BJ (cell line): ENCODE measurements at regions not wholly inside any gene's neighbourhood (a gene's known extent, or its start where the extent isn't known, plus 50 kb on each side); places are given as distances from the start of the nearest gene placed in this dataset.
"Not testable (repeated sequence)": the region's sequence is repeated elsewhere in the genome, so short reads cannot be mapped to it uniquely, and the experiment has no call there.

Experiments
- CTCF ChIA-PET: fragments of 350-600 bp; formaldehyde crosslinking; extraction: SDS; loops from one replicate; lab custom pipeline; 2021; ENCODE audit warnings: antibody characterized with exemption, inconsistent platforms; lab: Yijun Ruan, JAX
- POLR2A ChIA-PET: fragments of 300-600 bp; sonication (Branson Sonifier 250); formaldehyde crosslinking; extraction: SDS; loops from one replicate; lab custom pipeline; 2021; ENCODE audit warnings: antibody characterized with exemption; lab: Charles Lee
- DNase-seq: peaks from one replicate; pipeline ENCODE4 v3.0.0-alpha.2; 2011; ENCODE audit warnings: low read depth
- H3K27me3 ChIP-seq: 2 replicates; pipeline ENCODE4 v1.6.0; 2011; ENCODE audit warnings: low read length; ENCODE audit not compliant: control insufficient read depth, insufficient read depth
- H3K36me3 ChIP-seq: 2 replicates; pipeline ENCODE4 v1.5.1; 2011; ENCODE audit warnings: low read length; ENCODE audit not compliant: control insufficient read depth, insufficient read depth
- H3K4me3 ChIP-seq: 2 replicates; pipeline ENCODE4 v1.5.1; 2011; ENCODE audit warnings: low read depth, mild to moderate bottlenecking, control low read depth, low read length
- CTCF ChIP-seq: IDR thresholded peaks from 2 replicates; pipeline ENCODE4 v1.5.1; 2011; ENCODE audit warnings: low read depth, mild to moderate bottlenecking, control low read depth, inconsistent platforms, low read length, moderate library complexity; ENCODE audit not compliant: insufficient read depth

- Histone ChIP-seq H3K4me3 (no peak overlapping the region), H3K36me3 (no peaks in the 10 kb centered on the region), H3K27me3 (no peaks in the 10 kb centered on the region; the same call in 1 of the 2 replicates)
- DNase-seq, result no peak
- no peak for TF ChIP-seq CTCF
- CTCF ChIA-PET, result interaction anchor here (0.9 to 1.2 kb wide), 3 partner anchors 12 to 40 kb away, joined by 3 to 4 read pairs (median 3); no protein-coding TSS in a partner anchor
- POLR2A ChIA-PET, result no interaction called here
Measured at GRCh38 chr6:15107644-15108382, 138.1 kb upstream of the JARID2 start.

- ChIA-PET CTCF (interaction anchor here (0.6 kb wide), 1 partner anchor 109 kb away, joined by 3 read pairs; no protein-coding TSS in a partner anchor), POLR2A (no interaction called here)
- DNase-seq, result no peak
- TF ChIP-seq CTCF, result no peak
- H3K4me3 ChIP-seq, result no peak overlapping the region
- H3K27me3 ChIP-seq, result no peaks in the 10 kb centered on the region; the same call in 1 of the 2 replicates
- H3K36me3 ChIP-seq, result no peaks in the 10 kb centered on the region
Measured at GRCh38 chr6:15108383-15108715, 137.5 kb upstream of the JARID2 start.

GRCh38 chr6:15109338-15110090 is 136.4 kb upstream of the JARID2 start:
- CTCF ChIA-PET, result interaction anchor here (0.7 kb wide), 1 partner anchor 104 kb away, joined by 4 read pairs; no protein-coding TSS in a partner anchor
- no peaks in the 10 kb centered on the region for H3K36me3 ChIP-seq
- DNase-seq, result no peak
- POLR2A ChIA-PET, result no interaction called here
- H3K4me3 ChIP-seq, result no peak overlapping the region
- no peak for TF ChIP-seq CTCF
- no peaks in the 10 kb centered on the region; the same call in 1 of the 2 replicates for H3K27me3 ChIP-seq

- CTCF ChIA-PET, result no interaction called here
- H3K4me3 ChIP-seq, result no peak overlapping the region
- TF ChIP-seq CTCF, result no peak
- DNase-seq, result no peak
- H3K27me3 ChIP-seq, result no peaks in the 10 kb centered on the region; the same call in 1 of the 2 replicates
- H3K36me3 ChIP-seq, result no peaks in the 10 kb centered on the region
- POLR2A ChIA-PET, result no interaction called here
Measured at GRCh38 chr6:15110726-15111354, 135.0 kb upstream of the JARID2 start.

GRCh38 chr6:15111576-15111975 is 134.3 kb upstream of the JARID2 start:
- DNase-seq, CTCF ChIA-PET, POLR2A ChIA-PET, H3K27me3 ChIP-seq, H3K4me3 ChIP-seq, H3K36me3 ChIP-seq: not testable (repeated sequence)
